ENCODE measurements at regions not wholly inside any gene's neighbourhood (a gene's known extent, or its start where the extent isn't known, plus 50 kb on each side); places are given as distances from the start of the nearest gene placed in this dataset.
"Not testable (repeated sequence)": the region's sequence is repeated elsewhere in the genome, so short reads cannot be mapped to it uniquely, and the experiment has no call there.

DNA sequence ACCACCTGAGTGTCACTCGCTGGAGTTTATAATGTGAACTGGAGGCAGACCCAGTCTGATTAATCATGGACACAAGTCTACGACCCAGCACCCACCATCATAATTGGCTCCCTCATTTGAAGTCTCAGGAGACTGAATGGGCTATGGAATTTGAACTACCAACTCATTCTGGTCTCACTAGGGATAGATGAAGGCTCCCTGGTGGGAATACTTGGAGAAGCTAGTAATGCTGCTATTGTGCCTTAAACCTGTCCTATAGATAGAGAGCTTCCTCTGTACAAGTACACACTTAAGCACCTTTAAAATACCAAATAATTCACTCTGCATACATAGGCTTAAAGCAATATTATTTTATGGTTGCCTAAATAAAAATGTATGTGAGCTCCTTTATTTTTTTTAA, 90.8 kb upstream of the SMARCAD1 start:
- H3K4me3 ChIP-seq (ENCODE audit: low read depth, low read length), result no peak overlapping the region
- TF ChIP-seq CTCF (IDR thresholded peaks at IDR 0.05; ENCODE audit: low read depth, low read length), result no peak

DNA sequence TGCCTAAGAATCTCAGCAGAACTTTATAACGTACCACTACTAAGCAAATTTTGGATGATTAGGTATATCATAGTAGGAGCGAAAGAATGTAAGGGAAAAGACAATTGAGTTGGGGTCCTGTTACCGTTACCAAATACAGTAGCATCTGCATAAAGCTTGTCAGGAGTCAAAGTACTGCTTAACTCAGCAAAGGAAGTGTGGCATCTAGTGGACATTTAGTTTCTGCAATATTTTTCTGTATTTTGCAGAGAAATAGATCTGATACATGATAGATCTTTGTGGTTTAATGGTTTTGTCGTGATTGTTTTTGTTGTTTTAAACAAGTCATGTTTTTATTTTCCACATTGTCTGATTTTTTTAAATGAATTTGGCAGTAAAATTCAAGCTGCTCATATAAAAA, 81.0 kb upstream of the SMARCAD1 start:
- TF ChIP-seq CTCF (IDR thresholded peaks at IDR 0.05; ENCODE audit: low read depth, low read length), result no peak
- H3K4me3 ChIP-seq (ENCODE audit: low read depth, low read length), result no peak overlapping the region

DNA sequence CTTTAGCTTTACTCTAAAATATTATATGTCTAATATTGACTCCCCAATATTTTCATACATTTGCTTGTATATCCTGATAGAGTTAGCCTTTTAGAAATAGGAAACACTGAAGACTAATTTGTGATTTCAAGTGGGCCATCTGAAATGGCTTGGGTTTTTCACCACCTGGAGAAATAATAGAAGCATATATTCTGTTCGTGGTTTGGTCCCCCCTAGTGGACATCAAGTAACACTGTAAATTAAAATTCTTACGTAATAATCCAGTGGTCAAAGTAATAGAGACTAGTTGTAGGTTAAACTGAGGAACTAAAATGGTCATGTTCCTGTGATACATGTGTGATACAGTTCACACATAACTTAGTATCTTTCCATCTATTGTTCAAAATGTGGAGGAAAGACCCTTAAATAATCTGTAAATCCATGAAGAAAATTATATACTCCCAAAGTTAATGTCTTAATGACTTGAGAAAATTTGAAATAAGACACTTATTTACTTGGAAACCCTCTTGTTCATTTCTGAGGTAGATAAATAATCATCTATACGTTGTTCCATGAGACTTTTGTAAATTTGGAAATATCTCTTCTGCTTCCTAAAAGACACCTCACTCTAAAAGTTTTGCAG, 79.8 kb upstream of the SMARCAD1 start:
- TF ChIP-seq CTCF (IDR thresholded peaks at IDR 0.05; ENCODE audit: low read depth, low read length), result peak; percentile 29; the same call in 1 of the 2 replicates
- no peak overlapping the region for H3K4me3 ChIP-seq (ENCODE audit: low read depth, low read length)

GRCh38 chr4:94131212-94131611, 76.5 kb upstream of the SMARCAD1 start:
- H3K4me3 ChIP-seq (ENCODE audit: low read depth, low read length), result no peak overlapping the region
- TF ChIP-seq CTCF (IDR thresholded peaks at IDR 0.05; ENCODE audit: low read depth, low read length), result no peak

- no peak overlapping the region for H3K4me3 ChIP-seq (ENCODE audit: low read depth, low read length)
- TF ChIP-seq CTCF (IDR thresholded peaks at IDR 0.05; ENCODE audit: low read depth, low read length), result no peak
Observed at GRCh38 chr4:94135701-94136100, 72.0 kb upstream of the SMARCAD1 start.

- TF ChIP-seq CTCF (IDR thresholded peaks at IDR 0.05; ENCODE audit: low read depth, low read length), result no peak
- no peak overlapping the region for H3K4me3 ChIP-seq (ENCODE audit: low read depth, low read length)
Observed at GRCh38 chr4:94139931-94140612, 67.6 kb upstream of the SMARCAD1 start.

GRCh38 chr4:94141001-94141400, 66.7 kb upstream of the SMARCAD1 start:
- TF ChIP-seq CTCF (IDR thresholded peaks at IDR 0.05; ENCODE audit: low read depth, low read length), result no peak
- no peak overlapping the region for H3K4me3 ChIP-seq (ENCODE audit: low read depth, low read length)

DNA sequence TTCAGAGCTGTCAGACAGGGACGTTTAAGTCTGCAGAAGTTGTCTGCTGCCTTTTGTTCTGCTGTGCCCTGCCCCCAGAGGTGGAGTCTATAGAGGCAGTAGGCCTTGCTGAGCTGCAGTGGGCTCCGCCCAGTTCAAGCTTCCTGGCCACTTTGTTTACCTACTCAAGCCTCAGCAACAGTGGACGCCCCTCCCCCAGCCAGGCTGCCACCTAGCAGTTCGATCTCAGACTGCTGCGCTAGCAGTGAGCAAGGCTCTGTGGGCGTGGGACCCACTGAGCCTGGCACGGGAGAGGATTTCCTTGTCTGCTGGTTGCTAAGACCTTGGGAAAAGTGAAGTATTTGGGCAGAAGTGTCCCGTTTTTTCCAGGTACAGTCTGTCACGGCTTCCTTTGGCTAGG, 59.6 kb upstream of the SMARCAD1 start:
- H3K4me3 ChIP-seq (ENCODE audit: low read depth, low read length), result not testable (repeated sequence)

Measured in WI38 (cell line).